Aorta (tissue), 5 donors: ENCODE measurements at regions not wholly inside any gene's neighbourhood (a gene's known extent, or its start where the extent isn't known, plus 50 kb on each side); places are given as distances from the start of the nearest gene placed in this dataset.

Source experiments
- ATAC-seq: fragments of 200-7000 bp; cut with Tn5 transposase; one replicate; pipeline ENCODE4 v1.9.1; 2022; ENCODE audit warnings: moderate library complexity; ENCODE audit not compliant: low FRiP score
- DNase-seq, 2 donors: peaks; one replicate each; pipeline ENCODE4 v3.0.0-alpha.2; 2020
- H3K27ac ChIP-seq, 2 donors: one replicate each; pipeline ENCODE4 v1.5.1; 2013; ENCODE audit warnings: low read length in 2 of 2, mild to moderate bottlenecking in 2 of 2, moderate library complexity in 2 of 2, control low read depth in 1 of 2, inconsistent platforms in 1 of 2, low read depth in 1 of 2
- H3K27me3 ChIP-seq, 2 donors: one replicate each; pipeline ENCODE4 v1.6.1; 2013; ENCODE audit warnings: control low read depth in 1 of 2, low read length in 1 of 2, mild to moderate bottlenecking in 1 of 2, moderate library complexity in 1 of 2; ENCODE audit not compliant: insufficient read depth in 2 of 2, control insufficient read depth in 1 of 2
- H3K36me3 ChIP-seq, 2 donors: one replicate each; pipeline ENCODE4 v1.6.1; 2013; ENCODE audit warnings: control low read depth in 1 of 2, low read length in 1 of 2, mild to moderate bottlenecking in 1 of 2; ENCODE audit not compliant: insufficient read depth in 2 of 2, control insufficient read depth in 1 of 2
- H3K4me1 ChIP-seq, 2 donors: one replicate each; pipeline ENCODE4 v1.6.1; 2013; ENCODE audit warnings: low read length in 2 of 2, control low read depth in 1 of 2, mild to moderate bottlenecking in 1 of 2, moderate library complexity in 1 of 2; ENCODE audit not compliant: insufficient read depth in 2 of 2, control insufficient read depth in 1 of 2
- H3K4me3 ChIP-seq, 2 donors: one replicate each; pipeline ENCODE4 v1.5.1; 2013; ENCODE audit warnings: low read length in 2 of 2, control low read depth in 1 of 2, mild to moderate bottlenecking in 1 of 2
- H3K9me3 ChIP-seq: one replicate; pipeline ENCODE4 v1.6.1; 2013; ENCODE audit warnings: mild to moderate bottlenecking, low read length; ENCODE audit not compliant: control insufficient read depth
- WGBS, 2 donors: extraction: QIAGEN DNeasy Blood & Tissue Kit; methylation state at CpG; one replicate each; pipeline ENCODE4 v1.1.7; 2013; 5-methylcytosine and 5-hydroxymethylcytosine counted together
- intact Hi-C, 2 donors: fragments of 100-400 bp; cut with DNase I; formaldehyde crosslinking; loops; one replicate each; pipeline versions ENCODE4 v1.14.2 to v1.15.0; 2022
- donor health status: healthy with polysubstance abuse.
- donor health status: Bipolar disorder and iron deficiency.
- donor health status: DM: no; HTN: no; CAD: no.
- donor health status: DM: no; HTN: no; CAD: no.
- donor health status: DM: yes; HTN: yes; CAD: no.

DNA sequence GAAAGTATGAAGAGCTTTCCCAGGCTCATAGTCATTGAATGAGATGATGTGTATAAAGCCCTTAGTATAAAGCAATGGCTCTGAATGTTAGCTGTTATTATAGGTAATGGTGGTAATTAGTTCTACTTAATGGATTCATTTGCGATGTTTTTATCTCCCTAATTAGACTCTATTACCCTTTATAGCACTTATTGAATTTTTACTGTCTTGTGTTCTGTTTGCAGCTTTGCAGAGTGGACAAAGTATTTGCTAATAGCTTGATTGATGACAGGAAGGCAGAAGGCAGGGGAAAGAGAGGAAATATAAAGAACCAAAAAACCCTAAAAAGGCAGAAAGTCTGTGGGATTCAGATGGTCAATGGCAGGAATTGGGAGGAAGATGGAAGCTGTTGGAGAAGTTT lies 524.4 kb upstream of the SPRY2 start:
- Histone ChIP-seq H3K27me3 (no peaks in the 10 kb centered on the region), H3K9me3 (no peaks in the 10 kb centered on the region), H3K4me1 (no peaks in the 10 kb centered on the region), H3K36me3 (no peaks in the 10 kb centered on the region), H3K27ac (no peak overlapping the region), H3K4me3 (no peak overlapping the region)
- WGBS, 2 donors: 62 to 84% methylated on average over 1 of the region's 1 CpG
- intact Hi-C loops: no loop called here
- ATAC-seq: no peak
- no peak for DNase-seq

DNA sequence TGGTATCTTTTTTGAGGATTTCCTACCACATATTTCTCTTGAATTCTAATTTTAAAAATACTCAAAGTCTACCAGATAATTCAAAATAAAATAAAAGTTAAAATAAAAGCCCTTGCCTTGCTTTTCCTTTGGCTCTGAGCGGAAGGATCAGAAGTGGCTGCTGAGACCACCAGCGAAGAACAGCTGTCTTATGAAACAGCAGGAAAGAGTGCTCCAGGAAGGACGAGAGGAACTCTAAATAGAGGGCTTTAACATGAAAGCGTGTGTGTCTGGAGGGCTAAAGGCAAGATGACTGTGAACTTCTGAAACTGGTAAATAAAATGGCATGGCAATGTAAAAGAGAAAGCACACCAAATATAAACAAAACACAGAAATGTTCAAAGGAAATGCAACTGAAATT lies 521.5 kb upstream of the SPRY2 start:
- Histone ChIP-seq H3K27me3 (no peaks in the 10 kb centered on the region), H3K9me3 (no peaks in the 10 kb centered on the region), H3K4me3 (no peak overlapping the region), H3K36me3 (no peaks in the 10 kb centered on the region), H3K27ac (no peak overlapping the region), H3K4me1 (no peaks in the 10 kb centered on the region)
- no peak for ATAC-seq
- DNase-seq: no peak
- 55 to 65% methylated on average over 4 of the region's 4 CpGs for WGBS, 2 donors
- intact Hi-C loops: no loop called here

DNA sequence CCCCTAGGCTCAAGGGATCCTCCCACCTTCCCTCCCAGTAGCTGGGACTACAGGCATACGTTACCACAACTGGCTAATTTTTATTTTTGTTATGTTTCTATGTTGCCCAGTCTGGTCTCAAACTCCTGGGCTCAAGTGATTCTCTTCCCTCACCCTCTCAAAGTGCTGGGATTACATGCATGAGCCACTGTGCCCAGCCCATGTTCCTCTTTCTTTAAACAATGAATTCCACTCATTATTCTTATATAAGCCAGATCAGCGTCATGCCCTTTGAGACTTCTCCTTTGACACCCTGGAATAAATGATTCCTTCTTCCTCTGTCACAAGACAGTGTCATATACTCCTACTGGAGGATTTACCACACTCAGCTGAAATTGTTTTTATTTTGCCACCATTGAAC lies 519.9 kb upstream of the SPRY2 start:
- Histone ChIP-seq H3K9me3 (no peaks in the 10 kb centered on the region), H3K27me3 (no peaks in the 10 kb centered on the region), H3K4me3 (no peak overlapping the region), H3K4me1 (no peaks in the 10 kb centered on the region), H3K36me3 (no peaks in the 10 kb centered on the region), H3K27ac (no peak overlapping the region)
- intact Hi-C loops: no loop called here
- ATAC-seq: no peak
- DNase-seq: no peak
- 79 to 83% methylated on average over 2 of the region's 2 CpGs for WGBS, 2 donors

DNA sequence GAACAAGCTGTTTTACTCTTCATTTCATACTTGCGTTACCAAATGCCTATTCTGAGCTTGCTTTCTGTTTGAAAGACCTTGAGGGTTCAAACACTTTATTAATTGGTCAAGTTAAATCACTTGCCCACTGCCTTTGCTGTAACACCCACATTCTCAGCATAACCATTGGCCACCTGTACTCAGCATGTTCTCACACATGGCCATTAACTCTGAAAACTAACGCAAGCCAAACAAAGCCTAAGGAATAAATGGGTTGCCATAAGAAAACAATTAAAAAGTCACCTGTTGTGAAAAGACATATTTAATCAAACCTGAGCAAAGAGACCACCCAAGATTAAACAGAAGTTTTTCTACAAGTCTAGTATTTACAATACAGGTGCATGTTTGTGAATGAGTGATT lies 517.2 kb upstream of the SPRY2 start:
- Histone ChIP-seq H3K27me3 (no peaks in the 10 kb centered on the region), H3K4me3 (no peak overlapping the region), H3K9me3 (no peaks in the 10 kb centered on the region), H3K27ac (no peak overlapping the region), H3K4me1 (no peaks in the 10 kb centered on the region), H3K36me3 (no peaks in the 10 kb centered on the region)
- ATAC-seq (no peak), DNase-seq (no peak)
- intact Hi-C loops: no loop called here
- 88 to 91% methylated on average over 2 of the region's 2 CpGs for WGBS, 2 donors

DNA sequence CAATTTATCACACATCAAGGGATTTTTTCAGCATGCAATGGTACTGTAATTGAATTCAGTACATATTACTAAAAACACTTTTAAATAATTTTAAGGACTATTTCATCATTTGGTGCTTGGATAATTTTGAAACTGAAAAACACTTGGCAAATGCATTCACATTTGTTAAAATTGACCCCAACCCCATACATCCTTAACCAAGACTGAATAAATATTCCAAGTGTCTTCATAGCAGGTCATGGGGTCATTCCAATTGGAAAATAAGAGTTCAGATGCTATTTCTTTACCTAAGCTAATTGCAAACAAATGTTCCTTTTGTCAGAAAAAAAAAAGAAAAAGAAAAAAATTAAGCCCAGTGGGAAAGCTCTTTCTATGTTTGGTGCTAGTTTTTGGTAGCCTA lies 516.4 kb upstream of the SPRY2 start:
- Histone ChIP-seq H3K4me1 (no peaks in the 10 kb centered on the region), H3K27ac (no peak overlapping the region), H3K9me3 (no peaks in the 10 kb centered on the region), H3K4me3 (no peak overlapping the region), H3K27me3 (no peaks in the 10 kb centered on the region), H3K36me3 (no peaks in the 10 kb centered on the region)
- DNase-seq: no peak
- ATAC-seq: no peak
- intact Hi-C loops: no loop called here

DNA sequence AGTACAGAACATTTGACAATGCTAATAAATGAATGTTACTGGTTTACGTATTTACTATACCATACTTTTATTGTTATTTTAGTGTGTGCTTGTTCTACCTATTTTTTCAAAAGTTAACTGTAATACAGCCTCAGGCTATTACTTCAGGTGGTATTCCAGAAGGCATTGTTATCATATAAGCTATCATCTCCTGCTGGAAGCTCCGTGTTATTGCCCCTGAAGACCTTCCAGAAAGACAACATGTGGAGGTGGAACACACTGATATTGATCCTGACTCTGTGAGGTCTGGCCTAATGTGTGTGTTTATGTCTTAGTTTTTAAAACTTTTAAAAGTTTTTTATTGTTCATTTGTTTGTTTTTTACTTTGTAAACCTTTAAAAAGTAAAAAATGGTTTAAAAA lies 509.8 kb upstream of the SPRY2 start:
- Histone ChIP-seq H3K36me3 (no peaks in the 10 kb centered on the region), H3K27ac (no peak overlapping the region), H3K9me3 (no peaks in the 10 kb centered on the region), H3K27me3 (no peaks in the 10 kb centered on the region), H3K4me3 (no peak overlapping the region), H3K4me1 (no peaks in the 10 kb centered on the region)
- 83 to 85% methylated on average over 2 of the region's 2 CpGs for WGBS, 2 donors
- intact Hi-C loops: no loop called here
- DNase-seq (no peak), ATAC-seq (no peak)

DNA sequence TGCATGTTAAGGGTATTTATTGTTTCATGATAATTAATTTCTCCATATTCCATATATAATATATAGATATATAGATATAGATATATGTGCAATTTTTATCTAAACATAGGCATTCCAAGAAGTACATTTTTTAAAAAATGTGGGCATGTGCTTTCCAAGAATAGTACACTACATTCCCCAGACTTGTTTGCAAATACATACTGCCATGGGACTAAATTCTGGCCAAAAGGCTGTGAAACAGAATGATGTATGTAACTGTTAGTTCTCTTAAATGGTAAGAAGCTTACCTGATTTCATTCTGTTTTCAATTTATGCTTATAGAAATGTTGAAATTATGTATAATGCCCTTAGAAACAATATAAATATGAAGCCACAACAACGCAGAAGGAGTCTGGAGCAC lies 503.2 kb upstream of the SPRY2 start:
- DNase-seq (no peak), ATAC-seq (no peak)
- H3K27me3 ChIP-seq: no peaks in the 10 kb centered on the region
- H3K9me3 ChIP-seq: no peaks in the 10 kb centered on the region
- H3K4me1 ChIP-seq: no peaks in the 10 kb centered on the region
- WGBS, 2 donors: 58 to 62% methylated on average over 1 of the region's 1 CpG
- no peaks in the 10 kb centered on the region for H3K36me3 ChIP-seq
- no peak overlapping the region for H3K4me3 ChIP-seq
- intact Hi-C loops: no loop called here
- no peak overlapping the region for H3K27ac ChIP-seq

DNA sequence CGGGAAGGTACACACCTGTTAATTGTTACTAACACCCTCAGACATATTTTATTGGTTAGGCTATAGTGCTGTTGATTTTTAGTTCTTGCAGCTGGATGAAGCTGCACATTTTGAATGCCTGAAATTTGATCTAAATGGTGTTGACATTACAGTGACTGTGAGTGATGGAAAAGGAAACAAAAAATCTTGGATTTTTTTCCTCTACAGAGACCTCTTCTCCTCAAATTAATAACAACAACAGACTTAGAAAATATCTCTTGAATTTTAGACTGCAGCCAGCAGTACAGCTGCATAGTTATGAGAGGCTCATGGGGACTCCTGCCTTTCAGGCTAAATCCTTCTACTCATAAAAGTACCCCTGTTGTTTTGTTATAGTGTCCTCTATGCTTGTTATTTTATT lies 500.5 kb upstream of the SPRY2 start:
- Histone ChIP-seq H3K4me3 (no peak overlapping the region), H3K4me1 (no peaks in the 10 kb centered on the region), H3K9me3 (peaks cover 3% of the 10 kb centered on the region), H3K36me3 (no peaks in the 10 kb centered on the region), H3K27ac (no peak overlapping the region), H3K27me3 (no peaks in the 10 kb centered on the region)
- intact Hi-C loops: no loop called here
- no peak for ATAC-seq
- 23 to 27% methylated on average over 1 of the region's 1 CpG for whole genome bisulfite sequencing, 2 donors
- no peak for DNase-seq

DNA sequence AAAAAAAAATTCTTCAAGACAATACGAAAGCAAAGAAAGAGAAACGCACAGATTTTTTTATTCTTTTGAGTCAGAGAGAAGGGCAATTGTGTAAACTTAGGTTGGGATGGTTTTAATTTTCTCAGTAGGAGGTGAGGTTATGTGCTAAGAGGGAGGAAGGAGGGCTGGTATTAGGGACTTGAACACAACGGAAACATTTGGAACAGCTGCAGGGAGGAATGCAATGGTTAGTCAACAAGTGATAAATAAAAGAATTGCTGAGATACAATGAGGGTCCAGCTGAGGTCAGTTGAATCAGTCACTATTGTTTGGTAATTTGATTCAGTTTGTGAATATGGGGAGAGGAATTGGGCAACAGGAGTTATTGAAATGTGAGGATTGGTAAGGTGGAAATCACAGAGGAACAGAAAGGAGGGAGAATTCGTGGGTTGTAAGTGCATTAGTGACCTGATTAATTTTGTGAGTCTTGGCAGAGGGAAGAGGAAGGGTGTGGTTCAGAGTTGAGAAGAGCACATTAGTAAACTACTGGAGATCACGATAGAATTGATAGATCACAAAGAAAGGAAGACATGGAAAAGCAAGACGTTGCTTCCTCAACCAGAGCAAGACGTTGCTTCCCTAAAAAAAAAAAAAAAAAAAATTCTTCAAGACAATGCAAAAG lies 499.5 kb upstream of the SPRY2 start:
- Histone ChIP-seq H3K27me3 (no peaks in the 10 kb centered on the region), H3K27ac (no peak overlapping the region), H3K4me1 (no peaks in the 10 kb centered on the region), H3K9me3 (peaks cover 3% of the 10 kb centered on the region), H3K4me3 (no peak overlapping the region), H3K36me3 (no peaks in the 10 kb centered on the region)
- 60 to 61% methylated on average over 7 of the region's 7 CpGs for WGBS, 2 donors
- DNase-seq: no peak
- no peak for ATAC-seq
- intact Hi-C loops: no loop called here
